Stimulated activated effector memory CD8-positive, alpha-beta T cell treated with anti-CD3 and anti-CD28 coated beads, Interleukin-12 subunit alpha, Interleukin-12 subunit beta, amount 100 ng/mL, for 72 hours (primary cell): ENCODE measurements at regions not wholly inside any gene's neighbourhood (a gene's known extent, or its start where the extent isn't known, plus 50 kb on each side); places are given as distances from the start of the nearest gene placed in this dataset.
"Not testable (repeated sequence)": the region's sequence is repeated elsewhere in the genome, so short reads cannot be mapped to it uniquely, and the experiment has no call there.

ENCODE experiments used
- ATAC-seq: fragments of 150-1000 bp; cut with Tn5 transposase; 2 replicates; pipeline ENCODE4 v1.10.0; 2021
- DNase-seq, 2 donors: peaks; one replicate each; pipeline ENCODE4 v3.0.0; 2021 to 2022; ENCODE audit warnings: low spot score in 2 of 2
- H3K27ac Mint-ChIP-seq: one replicate; pipeline ENCODE4 v1.8.0; 2022; ENCODE audit warnings: mild to moderate bottlenecking, mixed read lengths
- H3K36me3 Mint-ChIP-seq: one replicate; pipeline ENCODE4 v1.8.0; 2022; ENCODE audit warnings: mild to moderate bottlenecking, mixed read lengths
- H3K4me1 Mint-ChIP-seq: one replicate; pipeline ENCODE4 v1.8.0; 2022; ENCODE audit warnings: mixed read lengths
- H3K4me3 Mint-ChIP-seq: one replicate; pipeline ENCODE4 v1.8.0; 2022; ENCODE audit warnings: mild to moderate bottlenecking, mixed read lengths
- H3K9me3 Mint-ChIP-seq: one replicate; pipeline ENCODE4 v1.8.0; 2022; ENCODE audit warnings: mixed read lengths

GRCh38 chr6:84635081-84635761 lies 129.2 kb downstream of the TBX18 start:
- Mint-ChIP-seq H3K27ac (no peak overlapping the region), H3K4me3 (no peak overlapping the region), H3K4me1 (no peaks in the 10 kb centered on the region), H3K9me3 (peaks cover 12% of the 10 kb centered on the region), H3K36me3 (no peaks in the 10 kb centered on the region)
- DNase-seq: no peak
- ATAC-seq: no peak

GRCh38 chr6:84633771-84634170 lies 130.6 kb downstream of the TBX18 start:
- no peak overlapping the region for H3K27ac Mint-ChIP-seq
- H3K36me3 Mint-ChIP-seq: no peaks in the 10 kb centered on the region
- no peak for DNase-seq
- no peak overlapping the region for H3K4me3 Mint-ChIP-seq
- peaks cover 12% of the 10 kb centered on the region for H3K9me3 Mint-ChIP-seq
- no peaks in the 10 kb centered on the region for H3K4me1 Mint-ChIP-seq
- ATAC-seq: no peak

- DNase-seq, H3K27ac Mint-ChIP-seq, H3K4me3 Mint-ChIP-seq, H3K36me3 Mint-ChIP-seq, H3K4me1 Mint-ChIP-seq, ATAC-seq: not testable (repeated sequence)
- peaks cover 11% of the 10 kb centered on the region for H3K9me3 Mint-ChIP-seq
These were observed 137.9 kb downstream of the TBX18 start for GRCh38 chr6:84626527-84626926.

- Mint-ChIP-seq H3K36me3 (no peaks in the 10 kb centered on the region), H3K27ac (no peak overlapping the region), H3K4me3 (no peak overlapping the region), H3K9me3 (peaks cover 15% of the 10 kb centered on the region), H3K4me1 (no peaks in the 10 kb centered on the region)
- DNase-seq (no peak), ATAC-seq (no peak)
These were observed 138.9 kb downstream of the TBX18 start for GRCh38 chr6:84625506-84625905.

GRCh38 chr6:84623956-84624680 lies 140.3 kb downstream of the TBX18 start:
- no peak overlapping the region for H3K4me3 Mint-ChIP-seq
- H3K27ac Mint-ChIP-seq: no peak overlapping the region
- DNase-seq: no peak
- H3K4me1 Mint-ChIP-seq: no peaks in the 10 kb centered on the region
- H3K36me3 Mint-ChIP-seq: no peaks in the 10 kb centered on the region
- H3K9me3 Mint-ChIP-seq: peaks cover 20% of the 10 kb centered on the region
- no peak for ATAC-seq

- ATAC-seq (no peak), DNase-seq (no peak)
- no peaks in the 10 kb centered on the region for H3K4me1 Mint-ChIP-seq
- peaks cover 18% of the 10 kb centered on the region for H3K9me3 Mint-ChIP-seq
- H3K36me3 Mint-ChIP-seq: no peaks in the 10 kb centered on the region
- no peak overlapping the region for H3K4me3 Mint-ChIP-seq
- no peak overlapping the region for H3K27ac Mint-ChIP-seq
These were observed 145.6 kb downstream of the TBX18 start for GRCh38 chr6:84618836-84619235.

- Mint-ChIP-seq H3K27ac (no peak overlapping the region), H3K9me3 (peaks cover 18% of the 10 kb centered on the region), H3K36me3 (no peaks in the 10 kb centered on the region), H3K4me1 (no peaks in the 10 kb centered on the region), H3K4me3 (no peak overlapping the region)
- DNase-seq (no peak), ATAC-seq (no peak)
These were observed 146.2 kb downstream of the TBX18 start for GRCh38 chr6:84618046-84618752.

GRCh38 chr6:84615987-84616386 lies 148.4 kb downstream of the TBX18 start:
- Mint-ChIP-seq H3K27ac (no peak overlapping the region), H3K9me3 (peaks cover 8% of the 10 kb centered on the region), H3K36me3 (no peaks in the 10 kb centered on the region), H3K4me3 (no peak overlapping the region), H3K4me1 (no peaks in the 10 kb centered on the region)
- ATAC-seq (no peak), DNase-seq (no peak)

GRCh38 chr6:84615113-84615850 lies 149.1 kb downstream of the TBX18 start:
- Mint-ChIP-seq H3K9me3 (peaks cover 5% of the 10 kb centered on the region), H3K4me3 (no peak overlapping the region), H3K36me3 (no peaks in the 10 kb centered on the region), H3K4me1 (no peaks in the 10 kb centered on the region), H3K27ac (no peak overlapping the region)
- DNase-seq: no peak
- ATAC-seq: no peak

- no peak for ATAC-seq
These were observed 157.5 kb downstream of the TBX18 start for GRCh38 chr6:84606860-84607259.

GRCh38 chr6:84605298-84605697 lies 159.1 kb downstream of the TBX18 start:
- Mint-ChIP-seq H3K4me1 (no peaks in the 10 kb centered on the region), H3K4me3 (no peak overlapping the region), H3K36me3 (no peaks in the 10 kb centered on the region), H3K27ac (no peak overlapping the region), H3K9me3 (peaks cover 6% of the 10 kb centered on the region)
- ATAC-seq: no peak
- DNase-seq: no peak

More at GRCh38 chr6:84606860-84607259, 157.5 kb downstream of the TBX18 start:
- H3K9me3 Mint-ChIP-seq: peaks cover 5% of the 10 kb centered on the region
- no peak overlapping the region for H3K4me3 Mint-ChIP-seq
- no peak for DNase-seq
- no peaks in the 10 kb centered on the region for H3K36me3 Mint-ChIP-seq
- no peaks in the 10 kb centered on the region for H3K4me1 Mint-ChIP-seq
- no peak overlapping the region for H3K27ac Mint-ChIP-seq

GRCh38 chr6:84601366-84601765 lies 163.0 kb downstream of the TBX18 start:
- DNase-seq (no peak), ATAC-seq (no peak)
- H3K4me3 Mint-ChIP-seq: no peak overlapping the region
- no peaks in the 10 kb centered on the region for H3K4me1 Mint-ChIP-seq
- no peaks in the 10 kb centered on the region for H3K36me3 Mint-ChIP-seq
- peaks cover 6% of the 10 kb centered on the region for H3K9me3 Mint-ChIP-seq
- no peak overlapping the region for H3K27ac Mint-ChIP-seq

- Mint-ChIP-seq H3K4me3 (no peak overlapping the region), H3K9me3 (peaks cover 4% of the 10 kb centered on the region), H3K4me1 (no peaks in the 10 kb centered on the region), H3K36me3 (no peaks in the 10 kb centered on the region), H3K27ac (no peak overlapping the region)
- ATAC-seq (no peak), DNase-seq (no peak)
These were observed 164.4 kb downstream of the TBX18 start for GRCh38 chr6:84599991-84600390.

GRCh38 chr6:84597238-84597875 lies 167.0 kb downstream of the TBX18 start:
- no peak for ATAC-seq
- no peak overlapping the region for H3K4me3 Mint-ChIP-seq
- H3K9me3 Mint-ChIP-seq: peaks cover 2% of the 10 kb centered on the region
- no peaks in the 10 kb centered on the region for H3K4me1 Mint-ChIP-seq
- no peaks in the 10 kb centered on the region for H3K36me3 Mint-ChIP-seq
- DNase-seq: no peak
- H3K27ac Mint-ChIP-seq: no peak overlapping the region

GRCh38 chr6:84596488-84596887 lies 167.9 kb downstream of the TBX18 start:
- ATAC-seq: no peak
- Mint-ChIP-seq H3K36me3 (no peaks in the 10 kb centered on the region), H3K4me1 (no peaks in the 10 kb centered on the region), H3K27ac (no peak overlapping the region), H3K4me3 (no peak overlapping the region), H3K9me3 (peaks cover 2% of the 10 kb centered on the region)
- DNase-seq: no peak
